Right cardiac atrium (tissue), 5 donors: ENCODE measurements at regions not wholly inside any gene's neighbourhood (a gene's known extent, or its start where the extent isn't known, plus 50 kb on each side); places are given as distances from the start of the nearest gene placed in this dataset.
"Not testable (repeated sequence)": the region's sequence is repeated elsewhere in the genome, so short reads cannot be mapped to it uniquely, and the experiment has no call there.

Experiments used
- ATAC-seq, 2 donors: fragments of 200-7000 bp; cut with Tn5 transposase; one replicate each; pipeline versions ENCODE4 v1.8.0 to v1.9.1; 2020; ENCODE audit warnings: moderate library complexity in 2 of 2, mild to moderate bottlenecking in 1 of 2
- DNase-seq, 3 donors: peaks; one replicate each; pipeline ENCODE4 v3.0.0-alpha.2; 2020
- H3K27ac ChIP-seq: one replicate; pipeline ENCODE4 v1.5.1; 2013; ENCODE audit warnings: mild to moderate bottlenecking, low read length, control low read depth, moderate library complexity
- H3K27me3 ChIP-seq: one replicate; pipeline ENCODE4 v1.6.1; 2013; ENCODE audit not compliant: control insufficient read depth, insufficient read depth
- H3K4me1 ChIP-seq: one replicate; pipeline ENCODE4 v1.6.1; 2013; ENCODE audit warnings: low read length; ENCODE audit not compliant: control insufficient read depth, insufficient read depth
- H3K4me3 ChIP-seq: one replicate; pipeline ENCODE4 v1.5.1; 2013; ENCODE audit warnings: low read length, control low read depth
- H3K9me3 ChIP-seq: one replicate; pipeline ENCODE4 v1.6.1; 2013; ENCODE audit warnings: low read length; ENCODE audit not compliant: control insufficient read depth
- WGBS: extraction: QIAGEN DNeasy Blood & Tissue Kit; methylation state at CpG from one replicate; pipeline ENCODE4 v1.1.7; 2013; 5-methylcytosine and 5-hydroxymethylcytosine counted together
- intact Hi-C, 4 donors: fragments of 100-400 bp; cut with DNase I; formaldehyde crosslinking; loops; one replicate each; pipeline versions ENCODE4 v1.11.0 to v1.14.0; 2022 to 2023
- donor health status: healthy with polysubstance abuse.
- donor health status: DM: no; HTN: yes; CAD: no.
- donor health status: DM: no; HTN: no; CAD: no.
- donor health status: DM: no; HTN: yes; CAD: no; lungs with severe emphysema.
- donor health status: DM: yes; HTN: yes; CAD: no.

- WGBS = 60% methylated on average over 7 of the region's 7 CpGs
- ATAC-seq, H3K27ac ChIP-seq, H3K27me3 ChIP-seq, H3K4me3 ChIP-seq, H3K4me1 ChIP-seq, intact Hi-C loops, DNase-seq, H3K9me3 ChIP-seq: not testable (repeated sequence)
Observed at GRCh38 chr15:87463956-87464355, 792.6 kb downstream of the NTRK3 start.

GRCh38 chr15:87461631-87462030 lies 794.9 kb downstream of the NTRK3 start:
- ATAC-seq (no peak), DNase-seq (no peak)
- no peaks in the 10 kb centered on the region for H3K27me3 ChIP-seq
- H3K4me3 ChIP-seq = no peak overlapping the region
- intact Hi-C loops = no loop called here
- no peaks in the 10 kb centered on the region for H3K4me1 ChIP-seq
- H3K27ac ChIP-seq = no peak overlapping the region
- H3K9me3 ChIP-seq = no peaks in the 10 kb centered on the region

GRCh38 chr15:87454860-87455259 lies 801.7 kb downstream of the NTRK3 start:
- H3K4me3 ChIP-seq = no peak overlapping the region
- H3K4me1 ChIP-seq = no peaks in the 10 kb centered on the region
- intact Hi-C loops = no loop called here
- H3K9me3 ChIP-seq = no peaks in the 10 kb centered on the region
- WGBS = 62% methylated on average over 1 of the region's 1 CpG
- H3K27me3 ChIP-seq = no peaks in the 10 kb centered on the region
- DNase-seq = no peak
- ATAC-seq = no peak
- no peak overlapping the region for H3K27ac ChIP-seq

GRCh38 chr15:87450314-87450713 lies 806.2 kb downstream of the NTRK3 start:
- Histone ChIP-seq H3K4me3 (no peak overlapping the region), H3K9me3 (no peaks in the 10 kb centered on the region), H3K4me1 (no peaks in the 10 kb centered on the region), H3K27me3 (no peaks in the 10 kb centered on the region), H3K27ac (no peak overlapping the region)
- 20% methylated on average over 1 of the region's 1 CpG for WGBS
- DNase-seq (no peak), ATAC-seq (no peak)
- intact Hi-C loops = no loop called here

- WGBS = 65% methylated on average over 2 of the region's 2 CpGs
- no peaks in the 10 kb centered on the region for H3K27me3 ChIP-seq
- H3K9me3 ChIP-seq = no peaks in the 10 kb centered on the region
- no peak overlapping the region for H3K4me3 ChIP-seq
- ATAC-seq = no peak
- intact Hi-C loops = no loop called here
- H3K4me1 ChIP-seq = no peaks in the 10 kb centered on the region
- DNase-seq = no peak
- H3K27ac ChIP-seq = no peak overlapping the region
Observed at GRCh38 chr15:87439090-87439489, 817.4 kb downstream of the NTRK3 start.

- H3K27ac ChIP-seq = no peak overlapping the region
- no peaks in the 10 kb centered on the region for H3K4me1 ChIP-seq
- ATAC-seq = no peak
- H3K27me3 ChIP-seq = no peaks in the 10 kb centered on the region
- intact Hi-C loops = no loop called here
- WGBS = 69% methylated on average over 1 of the region's 1 CpG
- DNase-seq = no peak
- H3K9me3 ChIP-seq = no peaks in the 10 kb centered on the region
- no peak overlapping the region for H3K4me3 ChIP-seq
Observed at GRCh38 chr15:87433871-87434270, 822.7 kb downstream of the NTRK3 start.

- no peak for ATAC-seq
- H3K27ac ChIP-seq = no peak overlapping the region
- no peak for DNase-seq
- 57% methylated on average over 1 of the region's 1 CpG for WGBS
- intact Hi-C loops = no loop called here
- H3K27me3 ChIP-seq = no peaks in the 10 kb centered on the region
- no peaks in the 10 kb centered on the region for H3K9me3 ChIP-seq
- no peaks in the 10 kb centered on the region for H3K4me1 ChIP-seq
- H3K4me3 ChIP-seq = no peak overlapping the region
Observed at GRCh38 chr15:87429754-87430153, 826.8 kb downstream of the NTRK3 start.

GRCh38 chr15:87420017-87420416 lies 836.5 kb downstream of the NTRK3 start:
- Histone ChIP-seq H3K4me3 (no peak overlapping the region), H3K9me3 (no peaks in the 10 kb centered on the region), H3K27me3 (no peaks in the 10 kb centered on the region), H3K27ac (no peak overlapping the region), H3K4me1 (no peaks in the 10 kb centered on the region)
- no peak for ATAC-seq
- intact Hi-C loops = no loop called here
- no peak for DNase-seq
- WGBS = 45% methylated on average over 2 of the region's 2 CpGs

GRCh38 chr15:87419344-87419743 lies 837.2 kb downstream of the NTRK3 start:
- ATAC-seq (no peak), DNase-seq (no peak)
- Histone ChIP-seq H3K27me3 (no peaks in the 10 kb centered on the region), H3K4me3 (no peak overlapping the region), H3K27ac (no peak overlapping the region), H3K4me1 (no peaks in the 10 kb centered on the region), H3K9me3 (no peaks in the 10 kb centered on the region)
- intact Hi-C loops = no loop called here
- 87% methylated on average over 1 of the region's 1 CpG for WGBS

- 64% methylated on average over 5 of the region's 5 CpGs for WGBS
- Histone ChIP-seq H3K9me3 (no peaks in the 10 kb centered on the region), H3K27me3 (no peaks in the 10 kb centered on the region), H3K4me1 (no peaks in the 10 kb centered on the region), H3K4me3 (no peak overlapping the region), H3K27ac (no peak overlapping the region)
- ATAC-seq = no peak
- intact Hi-C loops = no loop called here
- no peak for DNase-seq
Observed at GRCh38 chr15:87416591-87417257, 839.8 kb downstream of the NTRK3 start.

GRCh38 chr15:87408902-87409301 lies 847.6 kb downstream of the NTRK3 start:
- Histone ChIP-seq H3K4me3 (no peak overlapping the region), H3K9me3 (no peaks in the 10 kb centered on the region), H3K4me1 (no peaks in the 10 kb centered on the region), H3K27me3 (no peaks in the 10 kb centered on the region), H3K27ac (no peak overlapping the region)
- WGBS = 74% methylated on average over 6 of the region's 6 CpGs
- intact Hi-C loops = no loop called here
- ATAC-seq (no peak), DNase-seq (no peak)

- 70% methylated on average over 5 of the region's 5 CpGs for WGBS
- intact Hi-C loops = no loop called here
- no peak for ATAC-seq
- Histone ChIP-seq H3K4me1 (no peaks in the 10 kb centered on the region), H3K27ac (no peak overlapping the region), H3K9me3 (no peaks in the 10 kb centered on the region), H3K27me3 (no peaks in the 10 kb centered on the region), H3K4me3 (no peak overlapping the region)
- DNase-seq = no peak
Observed at GRCh38 chr15:87403973-87404372, 852.6 kb downstream of the NTRK3 start.
